ENCODE measurements at regions not wholly inside any gene's neighbourhood (a gene's known extent, or its start where the extent isn't known, plus 50 kb on each side); places are given as distances from the start of the nearest gene placed in this dataset.

- TF ChIP-seq, protein P1, sequence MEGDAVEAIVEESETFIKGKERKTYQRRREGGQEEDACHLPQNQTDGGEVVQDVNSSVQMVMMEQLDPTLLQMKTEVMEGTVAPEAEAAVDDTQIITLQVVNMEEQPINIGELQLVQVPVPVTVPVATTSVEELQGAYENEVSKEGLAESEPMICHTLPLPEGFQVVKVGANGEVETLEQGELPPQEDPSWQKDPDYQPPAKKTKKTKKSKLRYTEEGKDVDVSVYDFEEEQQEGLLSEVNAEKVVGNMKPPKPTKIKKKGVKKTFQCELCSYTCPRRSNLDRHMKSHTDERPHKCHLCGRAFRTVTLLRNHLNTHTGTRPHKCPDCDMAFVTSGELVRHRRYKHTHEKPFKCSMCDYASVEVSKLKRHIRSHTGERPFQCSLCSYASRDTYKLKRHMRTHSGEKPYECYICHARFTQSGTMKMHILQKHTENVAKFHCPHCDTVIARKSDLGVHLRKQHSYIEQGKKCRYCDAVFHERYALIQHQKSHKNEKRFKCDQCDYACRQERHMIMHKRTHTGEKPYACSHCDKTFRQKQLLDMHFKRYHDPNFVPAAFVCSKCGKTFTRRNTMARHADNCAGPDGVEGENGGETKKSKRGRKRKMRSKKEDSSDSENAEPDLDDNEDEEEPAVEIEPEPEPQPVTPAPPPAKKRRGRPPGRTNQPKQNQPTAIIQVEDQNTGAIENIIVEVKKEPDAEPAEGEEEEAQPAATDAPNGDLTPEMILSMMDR (IDR thresholded peaks at IDR 0.05; ENCODE audit: low read depth, low read length), result no peak
- no peak for TF ChIP-seq EZH2phosphoT487 (IDR thresholded peaks at IDR 0.05; ENCODE audit: low read depth)
Measured at GRCh38 chr2:167851323-167851860, 396.0 kb downstream of the STK39 start.

Data from OCI-LY3 (cell line).